GM12873 (cell line): ENCODE measurements at regions not wholly inside any gene's neighbourhood (a gene's known extent, or its start where the extent isn't known, plus 50 kb on each side); places are given as distances from the start of the nearest gene placed in this dataset.

Source experiments
- CTCF ChIP-seq: IDR thresholded peaks from 2 replicates; pipeline ENCODE4 v1.5.1; 2012; ENCODE audit warnings: low read depth, mild to moderate bottlenecking, moderate library complexity, low read length, control low read depth; ENCODE audit not compliant: insufficient read depth; ENCODE audit errors: missing control alignments

GRCh38 chr20:10877342-10877741 lies 203.5 kb upstream of the JAG1 start:
- no peak for TF ChIP-seq CTCF

GRCh38 chr20:10883166-10883565 lies 209.4 kb upstream of the JAG1 start:
- no peak for TF ChIP-seq CTCF

GRCh38 chr20:10893321-10893720 lies 219.5 kb upstream of the JAG1 start:
- no peak for TF ChIP-seq CTCF

- TF ChIP-seq CTCF, result no peak
These were observed 223.5 kb upstream of the JAG1 start for GRCh38 chr20:10897336-10897735.

GRCh38 chr20:10898552-10898951 lies 224.8 kb upstream of the JAG1 start:
- TF ChIP-seq CTCF, result no peak

GRCh38 chr20:10902174-10902573 lies 228.4 kb upstream of the JAG1 start:
- TF ChIP-seq CTCF, result no peak

- TF ChIP-seq CTCF, result no peak
These were observed 228.9 kb upstream of the JAG1 start for GRCh38 chr20:10902576-10903282.
